ENCODE measurements at regions not wholly inside any gene's neighbourhood (a gene's known extent, or its start where the extent isn't known, plus 50 kb on each side); places are given as distances from the start of the nearest gene placed in this dataset.
"Not testable (repeated sequence)": the region's sequence is repeated elsewhere in the genome, so short reads cannot be mapped to it uniquely, and the experiment has no call there.

GRCh38 chr16:88176184-88176583 lies 206.6 kb upstream of the ZNF469 start:
- intact Hi-C loops (cut with micrococcal nuclease); H3K9me3 Mint-ChIP-seq; DNase-seq (ENCODE audit: low spot score); H3K4me1 Mint-ChIP-seq (ENCODE audit: low read depth); H3K4me3 Mint-ChIP-seq; H3K27me3 Mint-ChIP-seq (ENCODE audit: insufficient read depth); H3K27ac Mint-ChIP-seq; H3K36me3 Mint-ChIP-seq (ENCODE audit: low read depth): not testable (repeated sequence)

GRCh38 chr16:88176591-88177180 lies 206.1 kb upstream of the ZNF469 start:
- H3K4me3 Mint-ChIP-seq; H3K27me3 Mint-ChIP-seq (ENCODE audit: insufficient read depth); H3K4me1 Mint-ChIP-seq (ENCODE audit: low read depth); DNase-seq (ENCODE audit: low spot score); intact Hi-C loops (cut with micrococcal nuclease); H3K9me3 Mint-ChIP-seq; H3K36me3 Mint-ChIP-seq (ENCODE audit: low read depth); H3K27ac Mint-ChIP-seq: not testable (repeated sequence)

GRCh38 chr16:88178251-88178650 lies 204.5 kb upstream of the ZNF469 start:
- DNase-seq (ENCODE audit: low spot score); H3K4me3 Mint-ChIP-seq; H3K4me1 Mint-ChIP-seq (ENCODE audit: low read depth); H3K27ac Mint-ChIP-seq; intact Hi-C loops (cut with micrococcal nuclease); H3K27me3 Mint-ChIP-seq (ENCODE audit: insufficient read depth); H3K36me3 Mint-ChIP-seq (ENCODE audit: low read depth); H3K9me3 Mint-ChIP-seq: not testable (repeated sequence)

- H3K9me3 Mint-ChIP-seq; DNase-seq (ENCODE audit: low spot score); H3K36me3 Mint-ChIP-seq (ENCODE audit: low read depth); H3K4me3 Mint-ChIP-seq; H3K4me1 Mint-ChIP-seq (ENCODE audit: low read depth); H3K27me3 Mint-ChIP-seq (ENCODE audit: insufficient read depth); intact Hi-C loops (cut with micrococcal nuclease); H3K27ac Mint-ChIP-seq: not testable (repeated sequence)
These were observed 203.9 kb upstream of the ZNF469 start for GRCh38 chr16:88178896-88179295.

GRCh38 chr16:88182967-88183881 lies 199.5 kb upstream of the ZNF469 start:
- intact Hi-C loops (cut with micrococcal nuclease); H3K27me3 Mint-ChIP-seq (ENCODE audit: insufficient read depth); H3K36me3 Mint-ChIP-seq (ENCODE audit: low read depth); H3K27ac Mint-ChIP-seq; DNase-seq (ENCODE audit: low spot score); H3K4me1 Mint-ChIP-seq (ENCODE audit: low read depth); H3K4me3 Mint-ChIP-seq: not testable (repeated sequence)
- H3K9me3 Mint-ChIP-seq = peaks cover 19% of the 10 kb centered on the region

- H3K4me1 Mint-ChIP-seq (ENCODE audit: low read depth); H3K4me3 Mint-ChIP-seq; H3K27ac Mint-ChIP-seq; intact Hi-C loops (cut with micrococcal nuclease); H3K27me3 Mint-ChIP-seq (ENCODE audit: insufficient read depth); H3K36me3 Mint-ChIP-seq (ENCODE audit: low read depth); DNase-seq (ENCODE audit: low spot score): not testable (repeated sequence)
- peaks cover 20% of the 10 kb centered on the region for H3K9me3 Mint-ChIP-seq
These were observed 198.7 kb upstream of the ZNF469 start for GRCh38 chr16:88184053-88184452.

GRCh38 chr16:88184566-88185355 lies 198.0 kb upstream of the ZNF469 start:
- H3K27ac Mint-ChIP-seq; H3K4me3 Mint-ChIP-seq; DNase-seq (ENCODE audit: low spot score); H3K4me1 Mint-ChIP-seq (ENCODE audit: low read depth); intact Hi-C loops (cut with micrococcal nuclease); H3K36me3 Mint-ChIP-seq (ENCODE audit: low read depth); H3K27me3 Mint-ChIP-seq (ENCODE audit: insufficient read depth): not testable (repeated sequence)
- peaks cover 20% of the 10 kb centered on the region for H3K9me3 Mint-ChIP-seq

- intact Hi-C loops (cut with micrococcal nuclease); H3K4me3 Mint-ChIP-seq; H3K27ac Mint-ChIP-seq; H3K27me3 Mint-ChIP-seq (ENCODE audit: insufficient read depth); H3K36me3 Mint-ChIP-seq (ENCODE audit: low read depth); DNase-seq (ENCODE audit: low spot score); H3K4me1 Mint-ChIP-seq (ENCODE audit: low read depth): not testable (repeated sequence)
- H3K9me3 Mint-ChIP-seq = peaks cover 22% of the 10 kb centered on the region
These were observed 197.4 kb upstream of the ZNF469 start for GRCh38 chr16:88185406-88185805.

GRCh38 chr16:88185976-88186888 lies 196.5 kb upstream of the ZNF469 start:
- not testable (repeated sequence) for H3K4me3 Mint-ChIP-seq; H3K4me1 Mint-ChIP-seq (ENCODE audit: low read depth)

GRCh38 chr16:88186889-88187870 lies 195.6 kb upstream of the ZNF469 start:
- intact Hi-C loops (cut with micrococcal nuclease); H3K4me3 Mint-ChIP-seq; H3K27ac Mint-ChIP-seq; H3K4me1 Mint-ChIP-seq (ENCODE audit: low read depth); H3K27me3 Mint-ChIP-seq (ENCODE audit: insufficient read depth); DNase-seq (ENCODE audit: low spot score); H3K36me3 Mint-ChIP-seq (ENCODE audit: low read depth): not testable (repeated sequence)
- peaks cover 22% of the 10 kb centered on the region for H3K9me3 Mint-ChIP-seq

More at GRCh38 chr16:88185976-88186888, 196.5 kb upstream of the ZNF469 start:
- H3K27ac Mint-ChIP-seq; intact Hi-C loops (cut with micrococcal nuclease); DNase-seq (ENCODE audit: low spot score); H3K36me3 Mint-ChIP-seq (ENCODE audit: low read depth); H3K27me3 Mint-ChIP-seq (ENCODE audit: insufficient read depth): not testable (repeated sequence)
- H3K9me3 Mint-ChIP-seq = peaks cover 22% of the 10 kb centered on the region

- H3K27me3 Mint-ChIP-seq (ENCODE audit: insufficient read depth) = not testable (repeated sequence)
These were observed 194.4 kb upstream of the ZNF469 start for GRCh38 chr16:88188171-88188895.

More at GRCh38 chr16:88188171-88188895, 194.4 kb upstream of the ZNF469 start:
- intact Hi-C loops (cut with micrococcal nuclease); H3K36me3 Mint-ChIP-seq (ENCODE audit: low read depth); H3K4me3 Mint-ChIP-seq; H3K27ac Mint-ChIP-seq; DNase-seq (ENCODE audit: low spot score); H3K4me1 Mint-ChIP-seq (ENCODE audit: low read depth): not testable (repeated sequence)
- H3K9me3 Mint-ChIP-seq = peaks cover 28% of the 10 kb centered on the region

Data from activated T-helper 1 cell treated with anti-CD3 and anti-CD28 coated beads, Interleukin-12 subunit alpha, Interleukin-12 subunit beta, Interleukin-2, Interleukin-4 antibody, amounts not matched to agents 30 ng/mL and 10 ng/mL and 1 ng/mL, durations not matched to agents 14 hours and 24 hours and 36 hours (primary cell).